GM21723 (cell line): ENCODE measurements at regions not wholly inside any gene's neighbourhood (a gene's known extent, or its start where the extent isn't known, plus 50 kb on each side); places are given as distances from the start of the nearest gene placed in this dataset.
"Not testable (repeated sequence)": the region's sequence is repeated elsewhere in the genome, so short reads cannot be mapped to it uniquely, and the experiment has no call there.

Experiments
- ATAC-seq: cut with Tn5 transposase; IDR thresholded peaks from one replicate; pipeline ENCODE4 v1.9.1; 2021; ENCODE audit warnings: mild to moderate bottlenecking, moderate library complexity; ENCODE audit not compliant: unreplicated experiment

DNA sequence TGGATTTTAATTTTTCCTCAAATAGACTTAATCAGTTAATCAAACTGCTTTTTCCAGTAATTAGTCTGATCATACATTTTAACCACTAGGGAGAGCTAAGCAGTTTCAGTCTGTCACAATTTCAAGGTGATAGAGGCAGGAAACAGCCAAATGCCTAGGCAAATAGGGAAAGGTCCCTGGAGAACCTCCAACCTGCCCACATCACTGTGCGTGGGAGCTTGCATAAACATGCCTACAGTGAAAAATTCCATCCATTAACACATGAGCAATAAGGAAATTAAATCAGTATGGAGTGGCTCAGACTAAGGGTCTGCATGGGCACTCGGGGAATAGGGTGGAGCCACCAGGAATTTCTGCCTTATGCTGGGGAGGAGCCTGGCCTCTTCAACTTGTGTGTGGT is 74.6 kb downstream of the AASDHPPT start:
- ATAC-seq = no peak

GRCh38 chr11:106152824-106153223 is 75.4 kb downstream of the AASDHPPT start:
- ATAC-seq = no peak

GRCh38 chr11:106156290-106156937 is 79.0 kb downstream of the AASDHPPT start:
- no peak for ATAC-seq

DNA sequence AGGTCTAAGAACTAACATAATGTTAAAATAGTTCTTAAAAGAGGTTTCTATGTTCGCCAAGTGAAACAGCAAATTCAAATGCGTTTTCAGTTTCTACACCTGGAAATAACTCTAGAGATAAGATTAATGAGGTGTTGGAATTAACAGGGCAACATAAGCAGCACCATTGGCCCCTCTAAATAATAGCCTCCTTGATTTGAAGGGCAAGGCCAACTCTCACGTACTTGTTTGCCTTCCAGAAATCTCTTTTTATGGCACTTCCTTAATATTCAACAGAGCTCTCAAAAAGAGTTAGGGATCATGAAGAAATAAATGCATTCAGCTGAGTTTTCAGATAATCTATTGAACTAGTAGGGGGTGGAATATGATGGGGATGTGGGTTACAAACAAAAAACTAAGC is 80.9 kb downstream of the AASDHPPT start:
- no peak for ATAC-seq

- ATAC-seq = no peak
Measured at GRCh38 chr11:106159836-106160235, 82.4 kb downstream of the AASDHPPT start.

DNA sequence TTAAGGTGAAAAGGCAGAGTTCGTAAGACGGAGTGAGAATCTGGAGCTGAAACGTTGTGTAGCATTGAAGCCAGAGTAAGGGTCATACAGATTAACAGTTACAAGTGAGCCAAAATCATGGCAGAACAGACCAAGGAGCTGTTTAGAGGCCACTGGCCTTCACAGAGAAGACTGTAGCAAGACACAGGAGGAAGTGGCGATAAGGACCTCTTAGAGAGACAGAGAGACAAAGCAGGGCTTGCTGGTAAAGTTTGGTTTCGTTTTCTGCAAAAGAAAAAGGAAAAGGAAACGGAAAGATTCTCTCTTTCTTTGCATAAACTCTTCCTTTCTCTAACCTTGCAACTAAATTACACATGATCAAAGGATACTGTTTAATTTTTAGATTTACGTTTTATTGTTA is 83.0 kb downstream of the AASDHPPT start:
- ATAC-seq = no peak

GRCh38 chr11:106161775-106162634 is 84.5 kb downstream of the AASDHPPT start:
- no peak for ATAC-seq

- ATAC-seq = no peak
Measured at GRCh38 chr11:106167085-106167484, 89.6 kb downstream of the AASDHPPT start.

DNA sequence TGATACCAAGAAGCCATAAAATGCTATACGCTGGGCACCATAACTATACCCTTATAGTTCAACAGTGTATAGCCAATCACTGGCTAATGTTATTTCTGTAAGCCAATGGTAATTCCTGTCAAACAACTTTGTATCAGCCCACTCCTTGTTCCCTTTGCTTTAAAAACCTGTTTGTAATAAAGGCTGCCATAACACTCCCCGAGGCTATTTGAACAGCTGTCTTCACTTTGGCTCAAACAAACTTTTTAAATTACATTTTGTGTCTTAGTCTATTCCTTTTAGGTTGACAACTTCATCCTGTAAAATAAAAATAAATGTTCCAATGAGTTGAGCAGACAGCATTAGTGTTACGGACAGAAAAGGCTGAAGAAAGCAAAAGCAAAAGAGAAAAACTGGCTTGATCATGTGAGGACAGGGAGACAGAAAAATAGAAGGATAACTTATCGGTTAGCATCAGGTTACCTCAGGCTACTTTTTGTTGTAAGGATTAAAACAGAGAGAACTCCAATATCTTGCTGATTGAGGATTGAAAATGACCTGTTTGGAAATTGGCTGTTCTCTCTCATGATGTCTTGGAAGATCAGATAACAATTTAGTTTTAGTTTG is 95.0 kb downstream of the AASDHPPT start:
- no peak for ATAC-seq

GRCh38 chr11:106173291-106173690 is 95.8 kb downstream of the AASDHPPT start:
- no peak for ATAC-seq

DNA sequence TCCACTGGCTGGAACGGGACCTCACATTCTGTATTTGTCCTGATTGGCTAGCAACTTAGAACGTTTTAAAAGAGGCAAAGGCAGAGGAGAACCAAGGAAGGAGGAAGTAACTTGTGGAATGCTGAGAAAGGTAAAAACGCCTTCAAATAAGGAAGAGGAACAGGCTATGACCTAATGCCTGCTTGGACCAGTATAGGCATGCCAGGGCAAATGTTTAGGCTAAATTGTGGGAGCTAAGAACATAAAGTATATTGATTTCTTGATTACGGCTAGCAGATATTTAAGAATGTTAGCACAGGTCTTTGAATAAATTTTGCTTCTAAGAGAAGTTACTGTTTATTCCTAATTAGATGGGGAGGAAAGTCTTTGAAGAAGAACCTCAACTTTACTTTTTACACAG is 96.5 kb downstream of the AASDHPPT start:
- ATAC-seq = not testable (repeated sequence)

GRCh38 chr11:106176817-106177216 is 99.4 kb downstream of the AASDHPPT start:
- no peak for ATAC-seq

DNA sequence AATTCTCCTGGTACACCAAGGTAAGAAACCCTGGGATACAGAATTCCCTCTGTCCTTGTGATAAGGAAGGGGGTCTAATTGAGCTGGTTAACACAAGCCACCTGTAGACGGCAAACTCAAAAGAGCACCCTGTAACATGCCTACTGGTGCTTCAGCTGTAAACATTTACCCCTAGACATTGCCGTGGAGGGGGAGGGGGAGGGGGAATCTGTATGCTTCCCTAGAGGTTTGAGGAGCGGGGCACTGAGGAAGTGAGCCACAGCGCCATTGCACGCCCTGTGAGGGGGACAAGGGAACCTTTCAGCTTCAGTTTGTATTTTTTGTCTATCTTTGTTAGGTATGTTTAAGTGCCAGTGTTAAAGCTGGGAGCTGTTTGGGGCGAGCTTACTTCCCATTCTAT is 99.8 kb downstream of the AASDHPPT start:
- no peak for ATAC-seq

GRCh38 chr11:106178361-106178760 is 100.9 kb downstream of the AASDHPPT start:
- no peak for ATAC-seq

GRCh38 chr11:106179048-106179447 is 101.6 kb downstream of the AASDHPPT start:
- no peak for ATAC-seq

DNA sequence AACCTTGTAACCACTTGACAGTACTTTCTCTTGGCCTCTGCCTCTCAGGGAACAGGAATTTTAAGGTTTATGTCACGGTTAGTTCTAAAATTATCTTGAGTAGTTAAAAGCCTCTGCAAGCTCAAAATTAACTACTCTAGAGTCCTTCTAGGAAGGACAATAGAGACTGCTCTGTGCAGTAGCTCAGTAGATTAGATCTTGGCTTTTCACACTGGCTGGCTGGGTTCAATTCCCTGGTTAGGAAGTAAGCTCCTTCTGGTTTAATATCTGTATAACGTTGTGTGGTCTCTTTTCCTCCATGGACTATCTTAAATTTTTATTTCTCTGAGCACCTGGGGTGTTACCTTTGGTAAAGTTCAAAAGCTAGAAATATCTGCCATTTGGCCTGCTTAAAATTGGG is 109.2 kb downstream of the AASDHPPT start:
- no peak for ATAC-seq

- ATAC-seq = no peak
Measured at GRCh38 chr11:106187860-106188456, 110.5 kb downstream of the AASDHPPT start.

- no peak for ATAC-seq
Measured at GRCh38 chr11:106193956-106194355, 116.5 kb downstream of the AASDHPPT start.

GRCh38 chr11:106197438-106197837 is 120.0 kb downstream of the AASDHPPT start:
- no peak for ATAC-seq

DNA sequence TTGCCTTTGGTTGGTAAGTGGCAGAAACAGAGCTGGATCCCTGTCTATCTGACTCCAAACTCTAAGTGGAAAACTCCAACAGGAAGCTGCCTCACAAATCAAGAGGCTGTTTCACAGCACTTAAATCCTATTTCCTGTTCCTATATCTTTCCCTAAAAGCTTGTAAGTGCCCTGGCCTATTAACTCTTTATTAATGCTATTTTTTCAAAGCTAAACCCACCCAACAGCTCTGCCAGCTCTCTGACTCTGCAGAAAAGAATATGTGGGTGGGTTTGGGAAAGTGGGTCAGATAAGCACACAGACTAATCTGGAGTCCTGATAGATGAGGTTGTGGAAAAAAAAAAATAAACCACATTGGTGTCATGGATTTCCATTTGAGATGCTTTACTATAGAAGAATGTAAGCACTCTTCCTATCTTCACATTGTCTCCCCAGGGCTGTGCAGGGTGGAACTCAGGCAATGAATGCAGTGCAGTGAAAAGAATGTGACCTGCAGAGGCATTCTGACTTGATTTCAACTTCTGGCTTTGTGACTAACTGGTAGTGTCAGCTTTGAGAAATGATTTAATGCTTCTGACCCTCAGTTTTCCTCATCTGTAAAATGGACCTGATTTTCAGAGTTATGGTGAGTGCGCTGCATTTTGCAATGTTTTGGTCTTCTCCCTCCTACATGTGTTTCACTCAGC is 125.6 kb downstream of the AASDHPPT start:
- ATAC-seq = no peak

- no peak for ATAC-seq
Measured at GRCh38 chr11:106208760-106209159, 131.3 kb downstream of the AASDHPPT start.
